ENCODE measurements at regions not wholly inside any gene's neighbourhood (a gene's known extent, or its start where the extent isn't known, plus 50 kb on each side); places are given as distances from the start of the nearest gene placed in this dataset.

DNA sequence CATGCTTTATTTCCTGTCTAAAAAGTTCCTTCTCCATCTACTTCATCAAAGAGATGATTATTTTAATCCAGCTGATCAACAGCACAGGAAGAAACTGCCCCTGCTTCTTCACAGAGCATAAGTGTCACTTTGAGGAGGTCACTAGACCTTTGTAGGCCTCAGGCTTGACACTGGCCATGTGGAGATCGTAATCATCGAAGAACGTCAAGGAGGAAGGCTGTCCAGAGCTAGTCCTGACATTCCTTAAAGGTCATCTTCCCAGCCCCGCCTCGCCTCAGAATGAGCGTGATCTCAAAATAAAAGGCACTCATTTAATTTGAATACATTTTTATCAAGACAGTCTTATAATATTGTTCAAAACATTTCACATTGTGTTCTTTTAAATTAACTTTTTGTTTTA is 445.7 kb upstream of the CDH4 start:
- no peak for DNase-seq
- Histone ChIP-seq H3K27ac (no peak overlapping the region), H3K27me3 (replicated peaks) (no peaks in the 10 kb centered on the region), H3K36me3 (replicated peaks) (no peaks in the 10 kb centered on the region), H3K4me3 (ENCODE audit: low read depth, low read length) (no peak overlapping the region)
- in situ Hi-C loops (cut with HindIII; ENCODE audit: low pct_ligation_motif_present, low sequenced_read_pairs), result no loop called here
- TF ChIP-seq, protein P1, sequence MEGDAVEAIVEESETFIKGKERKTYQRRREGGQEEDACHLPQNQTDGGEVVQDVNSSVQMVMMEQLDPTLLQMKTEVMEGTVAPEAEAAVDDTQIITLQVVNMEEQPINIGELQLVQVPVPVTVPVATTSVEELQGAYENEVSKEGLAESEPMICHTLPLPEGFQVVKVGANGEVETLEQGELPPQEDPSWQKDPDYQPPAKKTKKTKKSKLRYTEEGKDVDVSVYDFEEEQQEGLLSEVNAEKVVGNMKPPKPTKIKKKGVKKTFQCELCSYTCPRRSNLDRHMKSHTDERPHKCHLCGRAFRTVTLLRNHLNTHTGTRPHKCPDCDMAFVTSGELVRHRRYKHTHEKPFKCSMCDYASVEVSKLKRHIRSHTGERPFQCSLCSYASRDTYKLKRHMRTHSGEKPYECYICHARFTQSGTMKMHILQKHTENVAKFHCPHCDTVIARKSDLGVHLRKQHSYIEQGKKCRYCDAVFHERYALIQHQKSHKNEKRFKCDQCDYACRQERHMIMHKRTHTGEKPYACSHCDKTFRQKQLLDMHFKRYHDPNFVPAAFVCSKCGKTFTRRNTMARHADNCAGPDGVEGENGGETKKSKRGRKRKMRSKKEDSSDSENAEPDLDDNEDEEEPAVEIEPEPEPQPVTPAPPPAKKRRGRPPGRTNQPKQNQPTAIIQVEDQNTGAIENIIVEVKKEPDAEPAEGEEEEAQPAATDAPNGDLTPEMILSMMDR (IDR thresholded peaks at IDR 0.05; ENCODE audit: low read depth, low read length, missing control alignments), result no peak

DNA sequence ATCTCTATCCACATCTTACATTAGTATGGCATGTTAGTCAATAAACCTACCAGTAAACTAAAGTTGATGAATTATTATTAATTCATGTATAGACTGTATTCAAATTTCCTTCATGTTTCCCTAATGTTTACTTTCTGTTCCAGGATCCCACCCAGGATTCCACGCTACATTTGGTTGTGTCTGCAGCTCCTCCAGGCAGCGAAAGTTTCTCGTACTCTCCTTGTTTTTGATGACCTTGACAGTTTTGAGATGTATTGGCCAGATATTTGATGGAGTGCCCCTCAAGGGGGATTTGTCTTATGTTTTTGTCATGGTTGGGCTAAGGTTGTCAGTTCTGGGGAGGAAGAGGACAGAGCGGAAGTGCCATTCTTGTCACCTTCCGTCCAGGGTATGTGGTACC is 445.2 kb upstream of the CDH4 start:
- H3K27ac ChIP-seq, result no peak overlapping the region
- no peaks in the 10 kb centered on the region for H3K36me3 ChIP-seq (replicated peaks)
- H3K27me3 ChIP-seq (replicated peaks), result no peaks in the 10 kb centered on the region
- in situ Hi-C loops (cut with HindIII; ENCODE audit: low pct_ligation_motif_present, low sequenced_read_pairs), result no loop called here
- H3K4me3 ChIP-seq (ENCODE audit: low read depth, low read length), result no peak overlapping the region
- TF ChIP-seq, protein P1 (IDR thresholded peaks at IDR 0.05; ENCODE audit: low read depth, low read length, missing control alignments), result no peak
- no peak for DNase-seq

DNA sequence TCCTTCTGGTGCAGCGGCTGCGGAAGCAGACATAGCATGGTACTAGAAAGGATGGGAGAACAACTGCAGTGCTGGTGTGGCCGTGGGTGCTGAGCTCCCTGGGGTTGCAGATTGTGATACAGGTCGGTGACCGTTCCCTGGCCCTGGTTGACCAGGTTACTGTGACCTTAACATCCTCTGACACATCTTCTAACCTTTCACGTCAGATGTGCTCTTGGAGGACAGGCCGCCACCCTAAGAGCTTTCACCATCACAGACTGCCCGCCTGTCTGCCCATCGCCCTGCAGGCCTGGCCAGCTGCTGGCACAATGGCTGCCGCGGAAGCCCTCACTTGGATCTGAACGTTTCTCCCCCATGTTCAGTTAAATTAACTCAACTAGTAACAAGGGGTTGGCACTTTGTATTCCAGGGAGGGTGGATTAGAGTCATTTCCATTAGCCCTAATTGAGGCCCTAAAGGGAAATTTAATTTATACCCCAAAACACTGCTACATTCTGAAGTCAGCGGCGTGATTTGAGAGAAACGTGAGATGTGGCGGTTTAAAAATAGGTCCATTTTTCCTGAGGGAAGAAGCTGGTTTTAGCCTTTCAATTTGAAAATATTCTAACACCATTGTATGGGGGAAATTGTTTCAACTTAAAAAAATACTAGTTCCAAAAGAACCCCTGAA is 443.9 kb upstream of the CDH4 start:
- in situ Hi-C loops (cut with HindIII; ENCODE audit: low pct_ligation_motif_present, low sequenced_read_pairs), result no loop called here
- TF ChIP-seq, protein P1 (IDR thresholded peaks at IDR 0.05; ENCODE audit: low read depth, low read length, missing control alignments), result no peak
- Histone ChIP-seq H3K27me3 (replicated peaks) (no peaks in the 10 kb centered on the region), H3K36me3 (replicated peaks) (no peaks in the 10 kb centered on the region), H3K4me3 (ENCODE audit: low read depth, low read length) (no peak overlapping the region), H3K27ac (no peak overlapping the region)
- no peak for DNase-seq

DNA sequence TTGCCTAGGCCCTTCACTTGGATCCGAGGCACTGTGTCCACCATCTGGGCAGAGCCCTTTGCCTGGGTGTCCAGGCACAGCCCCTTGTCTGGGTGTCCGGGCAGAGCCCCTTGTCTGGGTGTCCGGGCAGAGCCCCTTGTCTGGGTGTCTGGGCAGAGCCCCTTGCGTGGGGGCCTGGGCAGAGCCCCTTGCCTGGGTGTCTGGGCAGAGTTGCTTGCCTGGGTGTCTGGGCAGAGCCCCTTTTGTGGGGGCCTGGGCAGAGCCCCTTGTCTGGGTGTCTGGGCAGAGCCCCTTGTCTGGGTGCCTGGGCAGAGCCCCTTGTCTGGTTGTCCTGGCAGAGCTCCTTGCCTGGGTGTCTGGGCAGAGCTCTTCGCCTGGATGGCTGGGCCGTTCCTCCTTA is 443.4 kb upstream of the CDH4 start:
- no peak overlapping the region for H3K4me3 ChIP-seq (ENCODE audit: low read depth, low read length)
- no peaks in the 10 kb centered on the region for H3K36me3 ChIP-seq (replicated peaks)
- TF ChIP-seq, protein P1 (IDR thresholded peaks at IDR 0.05; ENCODE audit: low read depth, low read length, missing control alignments), result no peak
- no peak overlapping the region for H3K27ac ChIP-seq
- no peaks in the 10 kb centered on the region for H3K27me3 ChIP-seq (replicated peaks)
- no peak for DNase-seq
- in situ Hi-C loops (cut with HindIII; ENCODE audit: low pct_ligation_motif_present, low sequenced_read_pairs), result no loop called here

DNA sequence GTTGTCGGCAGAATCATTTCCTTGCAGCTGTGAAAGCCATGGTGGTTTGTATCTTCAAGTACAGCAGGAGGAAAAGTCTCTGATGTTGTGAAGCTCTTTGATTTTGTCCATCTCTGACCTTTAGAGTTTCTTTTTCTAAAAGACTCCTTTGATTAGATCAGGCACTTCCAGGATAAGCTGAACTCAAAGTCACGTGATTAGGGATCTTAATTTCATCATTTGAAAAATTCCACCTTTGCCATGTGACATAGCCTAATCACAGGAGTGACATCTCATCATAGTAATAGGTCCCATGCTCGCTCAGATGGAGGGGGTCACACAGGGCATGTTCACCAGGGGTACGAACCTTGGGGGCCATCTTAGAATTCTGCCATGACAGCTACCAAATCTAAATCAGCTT is 441.5 kb upstream of the CDH4 start:
- Histone ChIP-seq H3K27ac (no peak overlapping the region), H3K27me3 (replicated peaks) (no peaks in the 10 kb centered on the region), H3K36me3 (replicated peaks) (no peaks in the 10 kb centered on the region), H3K4me3 (ENCODE audit: low read depth, low read length) (no peak overlapping the region)
- no peak for DNase-seq
- TF ChIP-seq, protein P1 (IDR thresholded peaks at IDR 0.05; ENCODE audit: low read depth, low read length, missing control alignments), result no peak
- in situ Hi-C loops (cut with HindIII; ENCODE audit: low pct_ligation_motif_present, low sequenced_read_pairs), result no loop called here

DNA sequence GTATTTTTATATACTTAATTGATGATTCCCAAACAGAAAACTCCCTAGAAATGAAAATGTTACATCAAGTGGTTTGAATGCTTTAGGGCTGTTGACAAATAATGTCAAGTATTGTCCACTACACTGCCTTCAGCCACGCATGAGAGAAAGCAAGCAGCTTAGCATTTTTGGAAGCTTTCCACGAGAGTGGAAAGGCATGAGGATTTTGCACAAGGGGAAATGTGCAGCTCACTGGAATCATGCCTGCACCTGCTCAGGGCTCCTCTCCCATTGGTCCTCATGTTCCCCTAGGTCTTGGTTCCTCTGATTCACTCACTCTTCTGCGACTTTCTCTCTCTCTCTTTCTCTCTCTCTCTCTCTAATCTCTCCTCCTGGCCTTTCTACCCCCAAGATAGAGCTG is 439.5 kb upstream of the CDH4 start:
- TF ChIP-seq, protein P1 (IDR thresholded peaks at IDR 0.05; ENCODE audit: low read depth, low read length, missing control alignments), result no peak
- H3K4me3 ChIP-seq (ENCODE audit: low read depth, low read length), result no peak overlapping the region
- no peak for DNase-seq
- in situ Hi-C loops (cut with HindIII; ENCODE audit: low pct_ligation_motif_present, low sequenced_read_pairs), result no loop called here
- H3K27ac ChIP-seq, result no peak overlapping the region
- no peaks in the 10 kb centered on the region for H3K36me3 ChIP-seq (replicated peaks)
- H3K27me3 ChIP-seq (replicated peaks), result no peaks in the 10 kb centered on the region
